ENCODE measurements at regions not wholly inside any gene's neighbourhood (a gene's known extent, or its start where the extent isn't known, plus 50 kb on each side); places are given as distances from the start of the nearest gene placed in this dataset.
"Not testable (repeated sequence)": the region's sequence is repeated elsewhere in the genome, so short reads cannot be mapped to it uniquely, and the experiment has no call there.

DNA sequence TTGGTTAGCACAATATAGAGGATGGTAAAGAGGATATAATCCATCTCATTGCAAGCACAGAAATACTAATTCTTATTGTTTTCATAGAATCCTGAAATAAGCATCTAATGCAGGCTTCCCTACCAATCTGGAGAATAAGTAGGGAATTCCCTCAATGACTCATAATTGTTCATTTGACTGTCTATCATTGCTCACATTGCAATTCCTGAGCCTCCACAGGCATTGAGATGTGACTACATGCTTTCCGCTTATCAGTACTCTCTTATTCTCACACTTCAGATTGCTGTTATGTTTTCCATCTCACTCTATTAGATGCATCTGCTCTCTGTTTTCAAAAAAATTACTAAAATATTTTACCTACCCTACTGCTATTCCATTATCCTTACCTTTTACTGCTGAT lies 216.2 kb upstream of the PRSS16 start:
- Histone ChIP-seq H3K4me1 (no peaks in the 10 kb centered on the region), H3K27me3 (peaks cover 0 to 11% (median 0%) of the 10 kb centered on the region in 4 donors), H3K27ac (no peak overlapping the region), H3K4me3 (no peak overlapping the region), H3K9me3 (no peaks in the 10 kb centered on the region), H3K36me3 (no peaks in the 10 kb centered on the region)
- TF ChIP-seq, protein P1, sequence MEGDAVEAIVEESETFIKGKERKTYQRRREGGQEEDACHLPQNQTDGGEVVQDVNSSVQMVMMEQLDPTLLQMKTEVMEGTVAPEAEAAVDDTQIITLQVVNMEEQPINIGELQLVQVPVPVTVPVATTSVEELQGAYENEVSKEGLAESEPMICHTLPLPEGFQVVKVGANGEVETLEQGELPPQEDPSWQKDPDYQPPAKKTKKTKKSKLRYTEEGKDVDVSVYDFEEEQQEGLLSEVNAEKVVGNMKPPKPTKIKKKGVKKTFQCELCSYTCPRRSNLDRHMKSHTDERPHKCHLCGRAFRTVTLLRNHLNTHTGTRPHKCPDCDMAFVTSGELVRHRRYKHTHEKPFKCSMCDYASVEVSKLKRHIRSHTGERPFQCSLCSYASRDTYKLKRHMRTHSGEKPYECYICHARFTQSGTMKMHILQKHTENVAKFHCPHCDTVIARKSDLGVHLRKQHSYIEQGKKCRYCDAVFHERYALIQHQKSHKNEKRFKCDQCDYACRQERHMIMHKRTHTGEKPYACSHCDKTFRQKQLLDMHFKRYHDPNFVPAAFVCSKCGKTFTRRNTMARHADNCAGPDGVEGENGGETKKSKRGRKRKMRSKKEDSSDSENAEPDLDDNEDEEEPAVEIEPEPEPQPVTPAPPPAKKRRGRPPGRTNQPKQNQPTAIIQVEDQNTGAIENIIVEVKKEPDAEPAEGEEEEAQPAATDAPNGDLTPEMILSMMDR (IDR thresholded peaks at IDR 0.05), result no peak
- TF ChIP-seq POLR2A (IDR thresholded peaks at IDR 0.05), result no peak
- 70 to 71% methylated on average over 1 of the region's 1 CpG for WGBS, 2 donors
- no peak for DNase-seq
- intact Hi-C loops (cut with DNase I), result no loop called here

GRCh38 chr6:27038498-27038897 lies 209.0 kb upstream of the PRSS16 start:
- Histone ChIP-seq H3K36me3 (no peaks in the 10 kb centered on the region), H3K27me3 (peaks cover 0 to 19% (median 0%) of the 10 kb centered on the region in 4 donors), H3K9me3 (no peaks in the 10 kb centered on the region), H3K4me1 (no peaks in the 10 kb centered on the region), H3K27ac (no peak overlapping the region), H3K4me3 (no peak overlapping the region)
- intact Hi-C loops (cut with DNase I), result no loop called here
- DNase-seq, result no peak
- no peak for TF ChIP-seq POLR2A (IDR thresholded peaks at IDR 0.05)
- TF ChIP-seq, protein P1 (IDR thresholded peaks at IDR 0.05), result no peak

DNA sequence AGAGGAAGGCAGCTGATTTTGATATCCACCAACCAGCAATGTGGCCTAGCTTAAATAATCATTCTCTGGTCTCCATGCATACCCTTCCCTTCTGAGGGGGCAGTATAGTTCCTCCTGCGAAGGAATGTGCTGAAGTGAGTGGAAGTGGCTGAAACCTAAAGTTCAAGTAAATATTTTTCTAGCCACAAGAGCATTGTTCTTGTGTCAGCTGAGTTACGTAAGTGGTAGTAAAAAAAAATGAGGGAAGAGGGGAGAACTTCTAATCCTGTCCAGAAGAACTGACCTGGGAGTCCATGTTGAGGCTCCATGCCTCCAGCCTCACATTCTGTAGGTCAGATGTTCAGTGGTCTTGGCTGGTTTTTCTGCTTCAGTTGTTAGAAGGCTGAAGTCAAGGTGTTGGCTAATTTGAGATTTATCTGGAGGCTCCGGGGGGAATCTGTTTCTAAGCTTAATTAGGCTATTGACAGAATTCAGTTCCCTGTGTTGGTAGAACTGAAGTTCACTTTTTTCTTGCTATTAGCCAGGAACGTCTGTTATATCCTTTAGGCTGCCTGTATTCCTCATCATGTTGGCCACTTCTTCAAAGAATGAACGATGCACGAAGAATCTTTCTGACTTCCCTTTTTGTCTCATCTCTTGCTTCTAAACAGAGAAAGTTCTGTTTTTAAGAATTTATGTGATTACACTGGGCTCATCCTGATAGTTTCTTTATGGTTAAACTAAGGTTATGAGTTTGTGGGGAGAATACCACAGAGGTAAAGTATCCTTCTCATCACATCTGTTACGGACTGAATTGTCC lies 207.1 kb upstream of the PRSS16 start:
- Histone ChIP-seq H3K4me3 (no peak overlapping the region), H3K27ac (no peak overlapping the region), H3K9me3 (no peaks in the 10 kb centered on the region), H3K4me1 (no peaks in the 10 kb centered on the region), H3K36me3 (no peaks in the 10 kb centered on the region), H3K27me3 (peaks cover 0 to 16% (median 0%) of the 10 kb centered on the region in 4 donors)
- intact Hi-C loops (cut with DNase I), result no loop called here
- 69 to 71% methylated on average over 7 of the region's 7 CpGs for WGBS, 2 donors
- TF ChIP-seq POLR2A (IDR thresholded peaks at IDR 0.05), result no peak
- TF ChIP-seq, protein P1 (IDR thresholded peaks at IDR 0.05), result no peak
- no peak for DNase-seq

- 86 to 98% methylated on average over 2 of the region's 2 CpGs for WGBS, 2 donors
- no peaks in the 10 kb centered on the region for H3K36me3 ChIP-seq
- H3K4me1 ChIP-seq, result no peaks in the 10 kb centered on the region
- H3K27ac ChIP-seq, result no peak overlapping the region
- intact Hi-C loops (cut with DNase I), result no loop called here
- H3K27me3 ChIP-seq, result peaks cover 0 to 11% (median 0%) of the 10 kb centered on the region in 4 donors
- no peak for DNase-seq
- H3K4me3 ChIP-seq, result no peak overlapping the region
- TF ChIP-seq POLR2A (IDR thresholded peaks at IDR 0.05), result no peak
- TF ChIP-seq, protein P1 (IDR thresholded peaks at IDR 0.05), result no peak
- no peaks in the 10 kb centered on the region for H3K9me3 ChIP-seq
These were observed 204.3 kb upstream of the PRSS16 start for GRCh38 chr6:27043244-27043643.

DNA sequence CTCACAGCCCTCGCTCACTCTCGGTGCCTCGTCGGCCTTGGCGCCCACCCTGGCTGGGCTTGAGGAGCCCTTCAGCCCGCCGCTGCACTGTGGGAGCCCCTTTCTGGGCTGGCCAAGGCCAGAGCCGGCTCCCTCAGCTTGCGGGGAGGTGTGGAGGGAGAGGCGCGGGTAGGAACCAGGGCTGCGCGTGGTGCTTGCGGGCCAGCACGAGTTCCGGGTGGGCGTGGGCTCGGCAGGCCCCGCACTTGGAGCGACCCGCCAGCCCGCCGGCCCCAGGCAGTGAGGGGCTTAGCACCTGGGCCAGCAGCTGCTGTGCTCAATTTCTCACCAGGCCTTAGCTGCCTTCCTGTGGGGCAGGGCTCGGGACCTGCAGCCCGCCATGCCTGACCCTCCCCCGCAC lies 202.4 kb upstream of the PRSS16 start:
- H3K27me3 ChIP-seq; H3K4me3 ChIP-seq; DNase-seq; intact Hi-C loops (cut with DNase I); H3K27ac ChIP-seq; H3K9me3 ChIP-seq; H3K4me1 ChIP-seq; H3K36me3 ChIP-seq: not testable (repeated sequence)
- 91% methylated on average over 4 of the region's 26 CpGs; no CpG with 5 or more reads in 1 of the 2 donors for WGBS, 2 donors

- H3K36me3 ChIP-seq; H3K9me3 ChIP-seq; DNase-seq; H3K27ac ChIP-seq; H3K27me3 ChIP-seq; intact Hi-C loops (cut with DNase I); H3K4me3 ChIP-seq: not testable (repeated sequence)
- peaks cover 0 to 19% (median 6%) of the 10 kb centered on the region in 3 donors for H3K4me1 ChIP-seq
- WGBS, 2 donors, result 63 to 77% methylated on average over 5 of the region's 5 CpGs
These were observed 199.8 kb upstream of the PRSS16 start for GRCh38 chr6:27047725-27048124.

All from esophagus squamous epithelium (tissue), 5 donors.